IMR-90 (cell line): ENCODE measurements at regions not wholly inside any gene's neighbourhood (a gene's known extent, or its start where the extent isn't known, plus 50 kb on each side); places are given as distances from the start of the nearest gene placed in this dataset.

Experiments used
- ATAC-seq: fragments of 200-7000 bp; cut with Tn5 transposase; 2 replicates; pipeline ENCODE4 v1.9.1; 2020; ENCODE audit warnings: low read depth, mild to moderate bottlenecking, moderate library complexity
- BruUV-seq: library from RNA; stranded (reverse); fragments of 400-500 nt; replicated peaks from 2 replicates; lab custom pipeline; 2021; lab: Mats Ljungman, UMichigan
- CTCF ChIA-PET: fragments of 300-600 bp; formaldehyde crosslinking; extraction: SDS; loops from one replicate; lab custom pipeline; 2021; ENCODE audit warnings: antibody characterized with exemption; lab: Yijun Ruan, JAX
- POLR2A ChIA-PET: fragments of 300-600 bp; sonication (Branson Sonifier 250); formaldehyde crosslinking; loops from one replicate; lab custom pipeline; 2022; ENCODE audit warnings: antibody characterized with exemption; ENCODE audit not compliant: unreplicated experiment; lab: Charles Lee
- DNase-seq: peaks from one replicate; pipeline ENCODE4 v3.0.0; 2013
- H2AFZ ChIP-seq: replicated peaks from 2 replicates; pipeline ENCODE3; 2013; ENCODE audit warnings: low read length, mild to moderate bottlenecking; ENCODE audit not compliant: poor library complexity
- H2AK5ac ChIP-seq: 2 replicates; pipeline ENCODE4 v1.6.1; 2013; ENCODE audit warnings: low read depth, low read length, inconsistent platforms
- H2AK9ac ChIP-seq: replicated peaks from 2 replicates; pipeline ENCODE3; 2013; ENCODE audit warnings: mild to moderate bottlenecking, low read depth, low read length, moderate library complexity; ENCODE audit not compliant: poor library complexity
- H2BK120ac ChIP-seq: 2 replicates; pipeline ENCODE4 v1.6.1; 2013; ENCODE audit warnings: low read depth, low read length, inconsistent platforms
- H2BK15ac ChIP-seq: 3 replicates; pipeline ENCODE4 v1.6.1; 2013; ENCODE audit warnings: low read depth, low read length, inconsistent platforms
- H2BK20ac ChIP-seq: 2 replicates; pipeline ENCODE4 v1.6.1; 2013; ENCODE audit warnings: low read depth, mild to moderate bottlenecking, inconsistent platforms, low read length, moderate library complexity
- H2BK5ac ChIP-seq: 2 replicates; pipeline ENCODE4 v1.6.1; 2013; ENCODE audit warnings: mild to moderate bottlenecking, low read depth, low read length, inconsistent platforms; ENCODE audit not compliant: poor library complexity, severe bottlenecking
- H3K14ac ChIP-seq: replicated peaks from 2 replicates; pipeline ENCODE4 v1.6.1; 2013; ENCODE audit warnings: low read depth, low read length, inconsistent platforms
- H3K18ac ChIP-seq: 2 replicates; pipeline ENCODE4 v1.6.1; 2013; ENCODE audit warnings: low read depth, low read length, control low read depth
- H3K23ac ChIP-seq: 2 replicates; pipeline ENCODE4 v1.6.1; 2013; ENCODE audit warnings: low read depth, low read length, inconsistent platforms
- H3K27ac ChIP-seq: 2 replicates; pipeline ENCODE4 v1.5.1; 2013; ENCODE audit warnings: mild to moderate bottlenecking, control low read depth, low read length; ENCODE audit not compliant: insufficient read depth
- H3K27me3 ChIP-seq: 2 replicates; pipeline ENCODE4 v1.6.1; 2013; ENCODE audit warnings: low read length; ENCODE audit not compliant: control insufficient read depth, insufficient read depth
- H3K36me3 ChIP-seq: 2 replicates; pipeline ENCODE4 v1.6.1; 2013; ENCODE audit warnings: low read length, mixed read lengths; ENCODE audit not compliant: control insufficient read depth, insufficient read depth
- H3K4ac ChIP-seq: 2 replicates; pipeline ENCODE4 v1.6.1; 2013; ENCODE audit warnings: low read depth, low read length, inconsistent platforms
- H3K4me1 ChIP-seq: 2 replicates; pipeline ENCODE4 v1.6.1; 2013; ENCODE audit warnings: low read length, mixed read lengths; ENCODE audit not compliant: control insufficient read depth, insufficient read depth
- H3K4me2 ChIP-seq: 2 replicates; pipeline ENCODE4 v1.6.1; 2013; ENCODE audit warnings: low read depth, mild to moderate bottlenecking, control low read depth, low read length, moderate library complexity
- H3K4me3 ChIP-seq: 2 replicates; pipeline ENCODE4 v1.5.1; 2013; ENCODE audit warnings: low read depth, mild to moderate bottlenecking, control low read depth, low read length, moderate library complexity; ENCODE audit not compliant: insufficient read depth
- H3K56ac ChIP-seq: 2 replicates; pipeline ENCODE4 v1.6.1; 2013; ENCODE audit warnings: low read length, inconsistent platforms; ENCODE audit not compliant: insufficient read depth; ENCODE audit errors: extremely low read depth
- H3K79me1 ChIP-seq, 2 experiments: 2 replicates each; pipeline ENCODE4 v1.6.1; 2013; ENCODE audit warnings: low read length in 2 of 2, inconsistent platforms in 1 of 2, low read depth in 1 of 2
- H3K9ac ChIP-seq: 2 replicates; pipeline ENCODE4 v1.6.1; 2013; ENCODE audit warnings: low read depth, low read length, control low read depth
- H3K9me1 ChIP-seq: 2 replicates; pipeline ENCODE4 v1.6.1; 2013; ENCODE audit warnings: low read length, inconsistent platforms; ENCODE audit not compliant: insufficient read depth
- H3K9me3 ChIP-seq: 2 replicates; pipeline ENCODE4 v1.6.1; 2013; ENCODE audit warnings: low read length; ENCODE audit not compliant: control insufficient read depth, insufficient read depth
- H4K20me1 ChIP-seq: 2 replicates; pipeline ENCODE4 v1.6.1; 2013; ENCODE audit warnings: low read length, inconsistent platforms; ENCODE audit not compliant: insufficient read depth
- H4K5ac ChIP-seq: 2 replicates; pipeline ENCODE4 v1.6.1; 2013; ENCODE audit warnings: mild to moderate bottlenecking, low read depth, low read length, control low read depth
- H4K8ac ChIP-seq, 2 experiments: 2 replicates each; pipeline ENCODE4 v1.6.1; 2013; ENCODE audit warnings: low read depth in 2 of 2, low read length in 2 of 2, control low read depth in 1 of 2, inconsistent platforms in 1 of 2
- H4K91ac ChIP-seq: 2 replicates; pipeline ENCODE4 v1.6.1; 2013; ENCODE audit warnings: low read depth, low read length, inconsistent platforms; ENCODE audit not compliant: insufficient read depth
- CHD1 ChIP-seq: IDR thresholded peaks from 2 replicates; pipeline ENCODE4 v1.6.1; 2012; ENCODE audit warnings: low read depth, low read length, improper control_type of control experiment
- MXI1 ChIP-seq: IDR thresholded peaks from 2 replicates; pipeline ENCODE4 v1.6.1; 2012; ENCODE audit warnings: low read depth, mild to moderate bottlenecking, low read length, moderate library complexity, borderline replicate concordance
- POLR2A ChIP-seq: IDR thresholded peaks from 2 replicates; pipeline ENCODE4 v1.6.1; 2012; ENCODE audit warnings: mild to moderate bottlenecking, low read depth, low read length
- RAD21 ChIP-seq: IDR thresholded peaks from 2 replicates; pipeline ENCODE4 v1.6.1; 2012; ENCODE audit warnings: low read length, improper control_type of control experiment
- WGBS, 2 experiments: methylation state at CpG; one replicate each; pipeline versions ENCODE4 v1.1.5 to v1.1.7; 2013; ENCODE audit warnings: missing lambda C conversion rate in 2 of 2; ENCODE audit not compliant: insufficient read length in 1 of 2; ENCODE audit errors: extremely low coverage in 2 of 2; 5-methylcytosine and 5-hydroxymethylcytosine counted together
- dilution Hi-C: fragments of 300-500 bp; cut with HindIII; formaldehyde crosslinking; loops from one replicate; pipeline ENCODE4 v1.14.3; 2018; ENCODE audit warnings: low sequenced_read_pairs; ENCODE audit not compliant: unreplicated experiment
- in situ Hi-C: fragments of 300-500 bp; cut with MboI; formaldehyde crosslinking; loops from 3 replicates; pipeline ENCODE4 v1.14.3; 2019; ENCODE audit warnings: low sequenced_read_pairs, inconsistent platforms, mixed read lengths
- intact Hi-C: fragments of 100-400 bp; cut with micrococcal nuclease; formaldehyde crosslinking; loops from 2 replicates; pipeline ENCODE4 v1.10.0; 2022

- no CpG with 5 or more reads among the region's 1 CpG for WGBS, 2 experiments
- H3K27me3 ChIP-seq = no peaks in the 10 kb centered on the region
These were observed 153.8 kb upstream of the SLCO3A1 start for GRCh38 chr15:91699741-91700140.

More at GRCh38 chr15:91699741-91700140, 153.8 kb upstream of the SLCO3A1 start:
- Histone ChIP-seq H4K20me1 (no peaks in the 10 kb centered on the region), H3K79me1 (no peaks in the 10 kb centered on the region), H2AK9ac (no peak overlapping the region), H2BK120ac (no peak overlapping the region), H2BK15ac (no peak overlapping the region), H3K4me1 (no peaks in the 10 kb centered on the region), H4K5ac (no peak overlapping the region), H3K4ac (no peak overlapping the region), H3K18ac (no peak overlapping the region), H3K9me3 (no peaks in the 10 kb centered on the region), H3K9ac (no peak overlapping the region), H3K56ac (no peak overlapping the region), H3K14ac (no peak overlapping the region), H2BK5ac (no peak overlapping the region), H2BK20ac (no peak overlapping the region), H2AK5ac (no peak overlapping the region), H3K4me2 (no peak overlapping the region), H3K9me1 (no peaks in the 10 kb centered on the region), H4K91ac (no peak overlapping the region), H3K4me3 (no peak overlapping the region), H4K8ac (no peak overlapping the region), H3K23ac (no peak overlapping the region), H3K27ac (no peak overlapping the region), H3K36me3 (no peaks in the 10 kb centered on the region), H2AFZ (no peak overlapping the region)
- BruUV-seq = no TSS peak
- in situ Hi-C loops (loop anchor here (10.0 kb wide), 1 partner anchor 375 kb away; no protein-coding TSS in a partner anchor), dilution Hi-C loops (no loop called here), intact Hi-C loops (loop anchor here (10.0 kb wide), 1 partner anchor 1015 kb away; no protein-coding TSS in a partner anchor)
- ATAC-seq (no peak), DNase-seq (no peak)
- CTCF ChIA-PET = no interaction called here
- POLR2A ChIA-PET = no interaction called here
- TF ChIP-seq RAD21 (no peak), MXI1 (no peak), CHD1 (no peak), POLR2A (no peak)
